OCI-LY1 (cell line): ENCODE measurements at regions not wholly inside any gene's neighbourhood (a gene's known extent, or its start where the extent isn't known, plus 50 kb on each side); places are given as distances from the start of the nearest gene placed in this dataset.

Source experiments
- EZH2 ChIP-seq: fragments of 200-600 bp; sonication (generic), shearing (Covaris generic); IDR thresholded peaks from 2 replicates; pipeline ENCODE4 v1.8.0; 2017; ENCODE audit warnings: borderline replicate concordance, mixed run types, mild to moderate bottlenecking, antibody characterized with exemption, low read length, moderate library complexity, mixed read lengths
- TF ChIP-seq, protein P1 (sequence below): fragments of 200-600 bp; sonication (generic), shearing (Covaris generic); IDR thresholded peaks from 2 replicates; pipeline ENCODE4 v1.5.1; 2017; ENCODE audit warnings: mild to moderate bottlenecking, antibody characterized with exemption, low read length, moderate library complexity, mixed read lengths

DNA sequence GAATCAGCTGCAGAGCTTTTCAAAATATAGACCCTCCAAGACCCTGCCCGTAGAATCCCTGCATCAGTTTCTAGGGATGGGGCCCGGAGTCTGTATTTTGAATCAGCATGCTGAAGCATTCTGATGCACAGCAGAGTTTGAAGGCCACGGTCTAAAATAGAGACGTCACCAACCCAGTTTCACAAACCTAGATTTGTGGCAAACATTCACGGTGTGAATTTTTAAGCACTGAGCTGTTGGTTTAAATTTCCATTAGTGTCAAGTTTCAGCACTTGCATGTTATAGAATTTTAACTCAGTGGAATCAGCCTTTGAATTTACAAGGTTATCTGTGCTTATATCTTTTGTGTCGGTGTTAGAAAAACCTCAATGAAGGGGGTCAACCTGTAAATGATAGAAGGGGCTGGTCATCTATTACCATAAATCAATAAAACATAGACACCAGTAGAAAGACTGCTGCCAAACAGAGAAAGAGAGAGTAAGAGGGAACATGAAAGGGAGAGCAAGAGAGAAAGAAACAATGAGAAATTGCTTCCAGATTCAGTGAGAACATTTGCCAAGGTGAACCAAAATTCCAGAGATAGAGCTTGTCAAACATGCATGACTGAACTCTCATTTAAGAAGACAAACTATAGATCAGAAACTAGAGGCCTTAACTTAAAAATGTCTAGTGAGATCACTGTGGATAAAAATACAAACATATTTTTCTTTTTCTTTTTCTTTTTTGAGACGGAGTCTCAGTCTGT lies 414.9 kb downstream of the ZSWIM6 start:
- TF ChIP-seq, protein P1, sequence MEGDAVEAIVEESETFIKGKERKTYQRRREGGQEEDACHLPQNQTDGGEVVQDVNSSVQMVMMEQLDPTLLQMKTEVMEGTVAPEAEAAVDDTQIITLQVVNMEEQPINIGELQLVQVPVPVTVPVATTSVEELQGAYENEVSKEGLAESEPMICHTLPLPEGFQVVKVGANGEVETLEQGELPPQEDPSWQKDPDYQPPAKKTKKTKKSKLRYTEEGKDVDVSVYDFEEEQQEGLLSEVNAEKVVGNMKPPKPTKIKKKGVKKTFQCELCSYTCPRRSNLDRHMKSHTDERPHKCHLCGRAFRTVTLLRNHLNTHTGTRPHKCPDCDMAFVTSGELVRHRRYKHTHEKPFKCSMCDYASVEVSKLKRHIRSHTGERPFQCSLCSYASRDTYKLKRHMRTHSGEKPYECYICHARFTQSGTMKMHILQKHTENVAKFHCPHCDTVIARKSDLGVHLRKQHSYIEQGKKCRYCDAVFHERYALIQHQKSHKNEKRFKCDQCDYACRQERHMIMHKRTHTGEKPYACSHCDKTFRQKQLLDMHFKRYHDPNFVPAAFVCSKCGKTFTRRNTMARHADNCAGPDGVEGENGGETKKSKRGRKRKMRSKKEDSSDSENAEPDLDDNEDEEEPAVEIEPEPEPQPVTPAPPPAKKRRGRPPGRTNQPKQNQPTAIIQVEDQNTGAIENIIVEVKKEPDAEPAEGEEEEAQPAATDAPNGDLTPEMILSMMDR: no peak
- TF ChIP-seq EZH2: no peak
